DOHH2 (cell line): ENCODE measurements at regions not wholly inside any gene's neighbourhood (a gene's known extent, or its start where the extent isn't known, plus 50 kb on each side); places are given as distances from the start of the nearest gene placed in this dataset.
"Not testable (repeated sequence)": the region's sequence is repeated elsewhere in the genome, so short reads cannot be mapped to it uniquely, and the experiment has no call there.

ENCODE experiments used
- H3F3A ChIP-seq: fragments of 200-600 bp; sonication (generic), shearing (Covaris generic); 2 replicates; pipeline ENCODE4 v1.6.0; 2016; ENCODE audit warnings: antibody characterized with exemption, mild to moderate bottlenecking; ENCODE audit not compliant: control insufficient read depth, insufficient read depth
- H3K27ac ChIP-seq: fragments of 200-600 bp; sonication (generic); 2 replicates; pipeline ENCODE4 v1.5.1; 2014; ENCODE audit warnings: low read depth, mild to moderate bottlenecking, low read length, moderate library complexity
- H3K27me3 ChIP-seq: fragments of 200-600 bp; sonication (generic); 2 replicates; pipeline ENCODE4 v1.6.1; 2014; ENCODE audit warnings: mild to moderate bottlenecking, low read length, mixed read lengths; ENCODE audit not compliant: control insufficient read depth
- H3K36me3 ChIP-seq: fragments of 200-600 bp; sonication (generic); 2 replicates; pipeline ENCODE4 v1.6.1; 2014; ENCODE audit warnings: mild to moderate bottlenecking, low read length, moderate library complexity, mixed read lengths; ENCODE audit not compliant: control insufficient read depth
- H3K4me1 ChIP-seq: fragments of 200-600 bp; sonication (generic); 2 replicates; pipeline ENCODE4 v1.6.1; 2014; ENCODE audit warnings: mild to moderate bottlenecking, low read length, mixed read lengths; ENCODE audit not compliant: control insufficient read depth
- H3K4me2 ChIP-seq: fragments of 200-600 bp; sonication (generic); 2 replicates; pipeline ENCODE4 v1.6.0; 2014; ENCODE audit warnings: mild to moderate bottlenecking, low read length, moderate library complexity
- H3K4me3 ChIP-seq: fragments of 200-600 bp; sonication (generic); 2 replicates; pipeline ENCODE4 v1.5.1; 2014; ENCODE audit warnings: mild to moderate bottlenecking, low read length, mixed read lengths
- H3K79me2 ChIP-seq: fragments of 200-600 bp; sonication (generic); 2 replicates; pipeline ENCODE4 v1.6.1; 2014; ENCODE audit warnings: mild to moderate bottlenecking, low read length, mixed read lengths; ENCODE audit not compliant: control insufficient read depth
- H3K9me2 ChIP-seq: fragments of 200-600 bp; sonication (generic); replicated peaks from 2 replicates; pipeline ENCODE4 v1.6.1; 2014; ENCODE audit warnings: mild to moderate bottlenecking, low read length, mixed read lengths; ENCODE audit not compliant: control insufficient read depth
- H3K9me3 ChIP-seq: fragments of 200-600 bp; sonication (generic); 2 replicates; pipeline ENCODE4 v1.6.1; 2014; ENCODE audit warnings: antibody characterized with exemption, low read length, mixed read lengths; ENCODE audit not compliant: control insufficient read depth, insufficient read depth
- H4K20me1 ChIP-seq: fragments of 200-600 bp; sonication (generic); 2 replicates; pipeline ENCODE4 v1.6.0; 2014; ENCODE audit warnings: low read depth, mild to moderate bottlenecking, antibody characterized with exemption, low read length, moderate library complexity; ENCODE audit not compliant: control insufficient read depth, insufficient read depth
- CTCF ChIP-seq: fragments of 200-600 bp; sonication (generic); IDR thresholded peaks from one replicate; pipeline ENCODE4 v1.5.1; 2014; ENCODE audit warnings: antibody characterized with exemption, mild to moderate bottlenecking, low read depth, low read length; ENCODE audit not compliant: poor library complexity, severe bottlenecking
- EZH2phosphoT487 ChIP-seq: fragments of 200-600 bp; sonication (generic); IDR thresholded peaks from 2 replicates; pipeline ENCODE4 v1.6.1; 2017; ENCODE audit warnings: borderline replicate concordance, mild to moderate bottlenecking, antibody characterized with exemption, low read length, moderate library complexity, mixed read lengths

DNA sequence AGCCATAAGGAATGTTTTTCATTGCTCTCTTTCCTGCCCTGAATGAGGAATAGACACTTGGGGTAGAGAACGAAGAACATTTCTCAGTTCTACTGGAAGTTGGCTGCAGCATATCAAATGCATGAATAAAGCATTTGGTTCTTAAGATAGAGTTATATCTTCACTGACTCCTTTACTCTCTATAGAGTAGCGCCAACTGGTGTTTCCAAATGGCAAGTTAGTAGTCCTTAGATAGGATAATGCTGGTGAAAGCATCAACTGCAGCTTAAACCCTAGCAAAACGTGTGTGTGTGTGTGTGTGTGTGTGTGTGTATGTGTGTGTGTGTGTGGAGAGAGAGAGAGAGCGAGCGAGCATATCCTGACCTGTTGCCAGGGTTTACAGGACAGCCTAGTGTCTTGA, 62.2 kb upstream of the FRMPD4 start:
- Histone ChIP-seq H3K4me3 (no peak overlapping the region), H3K9me2 (no peaks in the 10 kb centered on the region), H3K9me3 (no peaks in the 10 kb centered on the region), H4K20me1 (no peaks in the 10 kb centered on the region), H3K36me3 (no peaks in the 10 kb centered on the region), H3K4me2 (no peak overlapping the region), H3K4me1 (no peaks in the 10 kb centered on the region), H3K79me2 (no peaks in the 10 kb centered on the region), H3K27ac (no peak overlapping the region), H3K27me3 (no peaks in the 10 kb centered on the region), H3F3A (no peaks in the 10 kb centered on the region)
- TF ChIP-seq CTCF: no peak
- TF ChIP-seq EZH2phosphoT487: no peak

DNA sequence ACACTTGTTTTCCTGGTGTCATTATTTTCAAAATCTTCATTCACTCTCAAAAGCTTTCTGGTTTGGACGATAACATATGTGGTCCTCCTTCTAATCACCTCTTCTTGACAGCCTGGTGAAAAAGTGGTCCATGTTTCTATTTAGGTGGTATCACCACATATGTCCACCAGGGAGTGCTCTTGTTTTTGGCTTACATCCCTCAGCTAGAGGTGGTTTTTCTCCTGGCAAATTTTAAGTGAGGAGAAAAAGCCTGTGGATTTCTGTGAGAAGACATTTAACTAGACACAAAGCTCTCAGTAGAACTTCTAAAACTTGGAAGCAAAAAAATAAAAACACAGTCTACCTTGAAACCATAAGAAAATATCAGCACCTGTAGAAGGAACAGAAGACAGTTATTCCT, 58.0 kb upstream of the FRMPD4 start:
- Histone ChIP-seq H3K4me2 (no peak overlapping the region), H3K27ac (no peak overlapping the region), H4K20me1 (no peaks in the 10 kb centered on the region), H3K27me3 (no peaks in the 10 kb centered on the region), H3K4me3 (no peak overlapping the region), H3K9me3 (no peaks in the 10 kb centered on the region), H3K79me2 (no peaks in the 10 kb centered on the region), H3K4me1 (no peaks in the 10 kb centered on the region), H3F3A (no peaks in the 10 kb centered on the region), H3K9me2 (no peaks in the 10 kb centered on the region), H3K36me3 (no peaks in the 10 kb centered on the region)
- TF ChIP-seq EZH2phosphoT487 (no peak), CTCF (peak; percentile 48)

DNA sequence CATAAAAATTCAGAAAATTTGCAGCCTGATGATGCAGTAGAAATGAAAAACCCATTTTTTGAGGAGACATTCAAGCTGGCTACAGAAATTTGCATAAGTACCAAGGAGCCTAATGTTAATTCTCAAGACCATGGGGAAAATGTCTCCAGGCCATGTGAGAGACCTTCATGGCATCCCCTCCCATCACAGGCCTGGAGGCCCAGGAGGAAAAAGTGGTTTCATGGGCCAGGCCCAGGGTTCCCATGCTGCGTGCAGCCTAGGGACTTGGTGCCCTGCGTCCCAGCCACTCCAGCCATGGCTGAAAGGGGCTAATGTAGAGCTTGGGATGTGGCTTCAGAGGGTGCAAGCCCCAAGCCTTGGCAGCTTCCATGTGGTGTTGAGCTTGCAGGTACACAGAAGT, 55.3 kb upstream of the FRMPD4 start:
- not testable (repeated sequence) for H3K4me2 ChIP-seq, H3K79me2 ChIP-seq, H3K36me3 ChIP-seq, H3F3A ChIP-seq, H3K9me3 ChIP-seq, H3K4me1 ChIP-seq, H4K20me1 ChIP-seq, H3K4me3 ChIP-seq, H3K27me3 ChIP-seq, H3K9me2 ChIP-seq, H3K27ac ChIP-seq
